ENCODE measurements at regions not wholly inside any gene's neighbourhood (a gene's known extent, or its start where the extent isn't known, plus 50 kb on each side); places are given as distances from the start of the nearest gene placed in this dataset.
A peak's percentile ranks its signal among the peaks of the same experiment; 100 is the strongest.

- Histone ChIP-seq H3K9me3 (no peaks in the 10 kb centered on the region), H3K27ac (no peak overlapping the region), H3K36me3 (no peaks in the 10 kb centered on the region), H3K4me3 (no peak overlapping the region), H3K27me3 (no peaks in the 10 kb centered on the region), H3K4me1 (no peaks in the 10 kb centered on the region)
- no peak for TF ChIP-seq CTCF (IDR thresholded peaks at IDR 0.05)
- peak in 1 of 2 donors; percentile 23 for DNase-seq
- intact Hi-C loops (cut with DNase I; ENCODE audit: low total_unique reads), result no loop called here
These were observed 746.0 kb downstream of the VRK1 start for GRCh38 chr14:97543221-97543620.

- Histone ChIP-seq H3K27ac (no peak overlapping the region), H3K36me3 (no peaks in the 10 kb centered on the region), H3K27me3 (no peaks in the 10 kb centered on the region), H3K4me3 (no peak overlapping the region), H3K9me3 (no peaks in the 10 kb centered on the region), H3K4me1 (no peaks in the 10 kb centered on the region)
- no peak for DNase-seq
- intact Hi-C loops (cut with DNase I; ENCODE audit: low total_unique reads), result no loop called here
- TF ChIP-seq CTCF (IDR thresholded peaks at IDR 0.05), result no peak
These were observed 746.6 kb downstream of the VRK1 start for GRCh38 chr14:97543816-97544215.

- intact Hi-C loops (cut with DNase I; ENCODE audit: low total_unique reads), result no loop called here
- no peaks in the 10 kb centered on the region for H3K27me3 ChIP-seq
- H3K27ac ChIP-seq, result no peak overlapping the region
- H3K4me3 ChIP-seq, result no peak overlapping the region
- peak in 1 of 2 donors; percentile 37 for DNase-seq
- H3K36me3 ChIP-seq, result no peaks in the 10 kb centered on the region
- no peaks in the 10 kb centered on the region for H3K9me3 ChIP-seq
- H3K4me1 ChIP-seq, result no peaks in the 10 kb centered on the region
- TF ChIP-seq CTCF (IDR thresholded peaks at IDR 0.05), result no peak
These were observed 747.4 kb downstream of the VRK1 start for GRCh38 chr14:97544571-97544970.

- no peak for TF ChIP-seq CTCF (IDR thresholded peaks at IDR 0.05)
- H3K9me3 ChIP-seq, result no peaks in the 10 kb centered on the region
- no peak for DNase-seq
- H3K27me3 ChIP-seq, result no peaks in the 10 kb centered on the region
- intact Hi-C loops (cut with DNase I; ENCODE audit: low total_unique reads), result no loop called here
- H3K4me3 ChIP-seq, result no peak overlapping the region
- no peaks in the 10 kb centered on the region for H3K4me1 ChIP-seq
- no peak overlapping the region for H3K27ac ChIP-seq
- no peaks in the 10 kb centered on the region for H3K36me3 ChIP-seq
These were observed 749.5 kb downstream of the VRK1 start for GRCh38 chr14:97546491-97547230.

- H3K9me3 ChIP-seq, result no peaks in the 10 kb centered on the region
- no peak overlapping the region for H3K4me3 ChIP-seq
- intact Hi-C loops (cut with DNase I; ENCODE audit: low total_unique reads), result no loop called here
These were observed 753.3 kb downstream of the VRK1 start for GRCh38 chr14:97550463-97550862.

More at GRCh38 chr14:97550463-97550862, 753.3 kb downstream of the VRK1 start:
- H3K27me3 ChIP-seq, result no peaks in the 10 kb centered on the region
- TF ChIP-seq CTCF (IDR thresholded peaks at IDR 0.05), result no peak
- DNase-seq, result no peak
- H3K36me3 ChIP-seq, result no peaks in the 10 kb centered on the region
- H3K27ac ChIP-seq, result no peak overlapping the region
- H3K4me1 ChIP-seq, result no peaks in the 10 kb centered on the region
